Astrocyte (in vitro differentiated cells and primary cell): ENCODE measurements at regions not wholly inside any gene's neighbourhood (a gene's known extent, or its start where the extent isn't known, plus 50 kb on each side); places are given as distances from the start of the nearest gene placed in this dataset.

Experiments
- EZH2 ChIP-seq: IDR thresholded peaks from 2 replicates; pipeline ENCODE4 v1.6.1; 2012; ENCODE audit warnings: mild to moderate bottlenecking, low read length, inconsistent platforms; ENCODE audit not compliant: insufficient read depth
- TF ChIP-seq, protein P1 (sequence below): IDR thresholded peaks from 2 replicates; pipeline ENCODE4 v1.5.1; 2011; ENCODE audit warnings: low read depth, mild to moderate bottlenecking, inconsistent platforms, low read length, moderate library complexity; ENCODE audit not compliant: insufficient read depth

DNA sequence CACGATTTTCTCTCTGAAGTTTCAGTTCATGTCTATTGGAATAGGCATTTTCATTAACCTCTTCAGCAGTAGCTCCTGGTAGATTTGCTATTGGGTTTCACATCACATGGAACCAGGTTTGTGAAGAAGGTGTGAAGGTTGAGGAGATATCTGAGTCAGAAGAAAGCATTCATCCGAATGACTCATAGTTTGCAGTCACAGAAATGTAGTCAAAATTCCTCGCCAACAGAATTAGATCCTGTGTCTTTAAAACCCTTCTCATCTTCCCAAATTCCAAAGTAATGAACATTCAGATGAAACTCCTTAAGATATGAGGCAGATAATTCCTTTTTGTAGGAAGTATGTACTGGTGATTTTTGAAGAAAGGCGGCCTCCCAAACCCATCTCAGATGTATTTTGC lies 125.0 kb upstream of the LARGE1 start:
- TF ChIP-seq EZH2, result no peak
- TF ChIP-seq, protein P1, sequence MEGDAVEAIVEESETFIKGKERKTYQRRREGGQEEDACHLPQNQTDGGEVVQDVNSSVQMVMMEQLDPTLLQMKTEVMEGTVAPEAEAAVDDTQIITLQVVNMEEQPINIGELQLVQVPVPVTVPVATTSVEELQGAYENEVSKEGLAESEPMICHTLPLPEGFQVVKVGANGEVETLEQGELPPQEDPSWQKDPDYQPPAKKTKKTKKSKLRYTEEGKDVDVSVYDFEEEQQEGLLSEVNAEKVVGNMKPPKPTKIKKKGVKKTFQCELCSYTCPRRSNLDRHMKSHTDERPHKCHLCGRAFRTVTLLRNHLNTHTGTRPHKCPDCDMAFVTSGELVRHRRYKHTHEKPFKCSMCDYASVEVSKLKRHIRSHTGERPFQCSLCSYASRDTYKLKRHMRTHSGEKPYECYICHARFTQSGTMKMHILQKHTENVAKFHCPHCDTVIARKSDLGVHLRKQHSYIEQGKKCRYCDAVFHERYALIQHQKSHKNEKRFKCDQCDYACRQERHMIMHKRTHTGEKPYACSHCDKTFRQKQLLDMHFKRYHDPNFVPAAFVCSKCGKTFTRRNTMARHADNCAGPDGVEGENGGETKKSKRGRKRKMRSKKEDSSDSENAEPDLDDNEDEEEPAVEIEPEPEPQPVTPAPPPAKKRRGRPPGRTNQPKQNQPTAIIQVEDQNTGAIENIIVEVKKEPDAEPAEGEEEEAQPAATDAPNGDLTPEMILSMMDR, result no peak
